Endothelial cell of umbilical vein (primary cell): ENCODE measurements at regions not wholly inside any gene's neighbourhood (a gene's known extent, or its start where the extent isn't known, plus 50 kb on each side); places are given as distances from the start of the nearest gene placed in this dataset.
A peak's percentile ranks its signal among the peaks of the same experiment; 100 is the strongest.

ENCODE experiments used
- BruUV-seq: library from RNA; stranded (reverse); fragments of 400-500 nt; replicated peaks from 2 replicates; lab custom pipeline; 2021; lab: Mats Ljungman, UMichigan
- CTCF ChIA-PET: fragments of 300-600, 350-600 bp; sonication (Branson Sonifier 250); formaldehyde crosslinking; loops from one replicate; lab custom pipeline; 2021; ENCODE audit warnings: antibody characterized with exemption, inconsistent platforms; lab: Charles Lee
- POLR2A ChIA-PET: fragments of 300-600, 350-600 bp; sonication (Branson Sonifier 250); formaldehyde crosslinking; loops from one replicate; lab custom pipeline; 2021; ENCODE audit warnings: antibody characterized with exemption, inconsistent platforms; lab: Charles Lee
- DNase-seq: peaks from one replicate; pipeline ENCODE4 v3.0.0-alpha.2; 2011; ENCODE audit warnings: low read depth, low spot score
- FAIRE-seq: peaks from 2 replicates; lab custom pipeline; 2011; peaks lifted over from hg19 to GRCh38; lab: Jason Lieb, UNC
- H2AFZ ChIP-seq: 2 replicates; pipeline ENCODE4 v1.6.0; 2012; ENCODE audit warnings: low read depth, low read length, control low read depth, inconsistent platforms
- H3K27ac ChIP-seq: 2 replicates; pipeline ENCODE4 v1.5.1; 2011; ENCODE audit warnings: low read depth, mild to moderate bottlenecking, control low read depth, low read length, moderate library complexity; ENCODE audit not compliant: insufficient read depth
- H3K27me3 ChIP-seq, 2 experiments: 2 replicates each; pipeline versions ENCODE4 v1.6.0 to v1.6.1; 2011; ENCODE audit warnings: low read length in 2 of 2, mixed read lengths in 1 of 2; ENCODE audit not compliant: control insufficient read depth in 2 of 2, insufficient read depth in 2 of 2
- H3K36me3 ChIP-seq, 2 experiments: 2 replicates in 1 of 2; 3 replicates in 1 of 2; pipeline ENCODE4 v1.5.1; 2011; ENCODE audit warnings: low read length in 2 of 2, mild to moderate bottlenecking in 1 of 2, moderate library complexity in 1 of 2; ENCODE audit not compliant: control insufficient read depth in 2 of 2, insufficient read depth in 2 of 2; ENCODE audit errors: extremely low read depth in 1 of 2
- H3K4me1 ChIP-seq: 3 replicates; pipeline ENCODE4 v1.5.1; 2011; ENCODE audit warnings: mild to moderate bottlenecking, low read length; ENCODE audit not compliant: control insufficient read depth, insufficient read depth; ENCODE audit errors: extremely low read depth
- H3K4me2 ChIP-seq: 2 replicates; pipeline ENCODE4 v1.6.1; 2011; ENCODE audit warnings: low read length, control low read depth, mixed read lengths; ENCODE audit not compliant: insufficient read depth
- H3K4me3 ChIP-seq, 3 experiments: fragments of 200-600 bp in 1 of 3; sonication (generic), shearing (Covaris generic) in 1 of 3; replicated peaks in 1 of 3; 2 replicates each; pipeline ENCODE4 v1.5.1; 2011 to 2016; ENCODE audit warnings: control low read depth in 3 of 3, low read length in 3 of 3, mild to moderate bottlenecking in 2 of 3, inconsistent platforms in 1 of 3, low read depth in 1 of 3, moderate library complexity in 1 of 3; ENCODE audit not compliant: insufficient read depth in 1 of 3
- H3K79me2 ChIP-seq: 2 replicates; pipeline ENCODE4 v1.6.0; 2012; ENCODE audit warnings: low read length, inconsistent platforms; ENCODE audit not compliant: control insufficient read depth, insufficient read depth
- H3K9ac ChIP-seq: replicated peaks from 2 replicates; pipeline ENCODE3; 2011; ENCODE audit warnings: low read length, control low read depth; ENCODE audit not compliant: insufficient read depth; ENCODE audit errors: extremely low read depth
- H3K9me1 ChIP-seq: replicated peaks from 3 replicates; pipeline ENCODE4 v1.6.0; 2011; ENCODE audit warnings: mild to moderate bottlenecking, low read length; ENCODE audit not compliant: control insufficient read depth, insufficient read depth; ENCODE audit errors: extremely low read depth
- H3K9me3 ChIP-seq: replicated peaks from 2 replicates; pipeline ENCODE4 v1.5.1; 2012; ENCODE audit warnings: low read length, inconsistent platforms; ENCODE audit not compliant: control insufficient read depth, insufficient read depth
- H4K20me1 ChIP-seq: replicated peaks from 2 replicates; pipeline ENCODE3; 2011; ENCODE audit warnings: mild to moderate bottlenecking, low read length; ENCODE audit not compliant: control insufficient read depth, insufficient read depth; ENCODE audit errors: extremely low read depth
- CTCF ChIP-seq, 2 donors: IDR thresholded peaks; 1 replicate in 1 of 2; 2 replicates in 1 of 2; pipeline ENCODE4 v1.5.1; 2011; ENCODE audit warnings: low read length in 2 of 2, mild to moderate bottlenecking in 2 of 2, moderate library complexity in 2 of 2, control low read depth in 1 of 2, inconsistent platforms in 1 of 2, low read depth in 1 of 2; ENCODE audit not compliant: insufficient read depth in 1 of 2; ENCODE audit errors: extremely low read depth in 1 of 2
- EZH2 ChIP-seq: IDR thresholded peaks from 2 replicates; pipeline ENCODE4 v1.6.1; 2012; ENCODE audit warnings: borderline replicate concordance, low read depth, mild to moderate bottlenecking, moderate library complexity, low read length, inconsistent platforms; ENCODE audit not compliant: severe bottlenecking
- FOS ChIP-seq: IDR thresholded peaks from 2 replicates; pipeline ENCODE4 v1.6.1; 2011; ENCODE audit warnings: mild to moderate bottlenecking, low read length, moderate library complexity, borderline replicate concordance; ENCODE audit not compliant: insufficient read depth
- GATA2 ChIP-seq: IDR thresholded peaks from 2 replicates; pipeline ENCODE4 v1.7.0; 2011; ENCODE audit warnings: low read depth, mild to moderate bottlenecking, moderate library complexity, mixed read lengths, low read length; ENCODE audit not compliant: insufficient read length, insufficient read depth
- JUN ChIP-seq: IDR thresholded peaks from 2 replicates; pipeline ENCODE4 v1.6.1; 2011; ENCODE audit warnings: borderline replicate concordance, low read depth; ENCODE audit not compliant: insufficient read length, insufficient read depth
- MAX ChIP-seq: IDR thresholded peaks from 2 replicates; pipeline ENCODE4 v1.6.1; 2011; ENCODE audit not compliant: insufficient read depth, insufficient read length
- MYC ChIP-seq: IDR thresholded peaks from one replicate; pipeline ENCODE4 v1.6.1; 2011; ENCODE audit warnings: mild to moderate bottlenecking, low read depth, low read length
- POLR2A ChIP-seq: IDR thresholded peaks from 2 replicates; pipeline ENCODE4 v1.6.1; 2012; ENCODE audit warnings: low read depth, mild to moderate bottlenecking, control low read depth, low read length
- POLR2AphosphoS5 ChIP-seq: IDR thresholded peaks from 2 replicates; pipeline ENCODE4 v1.6.1; 2012; ENCODE audit warnings: low read depth, mild to moderate bottlenecking, control low read depth, low read length, moderate library complexity; ENCODE audit not compliant: insufficient read depth
- dilution Hi-C: fragments of 300-500 bp; cut with MboI; formaldehyde crosslinking; loops from one replicate; pipeline ENCODE4 v1.15.0; 2019; ENCODE audit warnings: low sequenced_read_pairs; ENCODE audit not compliant: extremely low pct_ligation_motif_present
- intact Hi-C: fragments of 100-400 bp; cut with micrococcal nuclease; formaldehyde crosslinking; loops from one replicate; pipeline ENCODE4 v1.10.0; 2022

GRCh38 chr12:96103067-96103644 is 67.8 kb upstream of the LTA4H start:
- no peak for TF ChIP-seq JUN
- TF ChIP-seq POLR2AphosphoS5: peak; percentile 28
- no peak for TF ChIP-seq POLR2A
- no peak for TF ChIP-seq EZH2
- H3K4me3 ChIP-seq: no peak overlapping the region
- CTCF ChIA-PET: interaction anchor here (0.8 to 1.2 kb wide), 3 partner anchors 15 to 29 kb away, joined by 3 to 4 read pairs (median 3); no protein-coding TSS in a partner anchor
- H3K27ac ChIP-seq: peak overlapping the region; percentile 29
- H3K9ac ChIP-seq: peak overlapping the region; percentile 21
- POLR2A ChIA-PET: interaction anchor here (0.7 kb wide), 2 partner anchors 23 to 33 kb away, joined by 3 to 5 read pairs; no protein-coding TSS in a partner anchor
- no peaks in the 10 kb centered on the region for H3K79me2 ChIP-seq
- peak overlapping the region; percentile 70 for H2AFZ ChIP-seq
- no peaks in the 10 kb centered on the region for H3K36me3 ChIP-seq
- DNase-seq (peak; percentile 90), FAIRE-seq (peak; percentile 70)
- peak overlapping the region; percentile 4 for H3K4me2 ChIP-seq
- H3K4me1 ChIP-seq: peaks cover 29% of the 10 kb centered on the region
- no peaks in the 10 kb centered on the region for H3K9me3 ChIP-seq
- dilution Hi-C loops (no loop called here), intact Hi-C loops (loop anchor here (2.0 kb wide), 1 partner anchor 62 kb away; no protein-coding TSS in a partner anchor)
- no peaks in the 10 kb centered on the region for H3K27me3 ChIP-seq
- BruUV-seq: no TSS peak
- no peaks in the 10 kb centered on the region for H3K9me1 ChIP-seq
- H4K20me1 ChIP-seq: no peaks in the 10 kb centered on the region

GRCh38 chr12:96104566-96104965 is 69.2 kb upstream of the LTA4H start:
- Histone ChIP-seq H3K27ac (no peak overlapping the region), H3K4me2 (no peak overlapping the region), H3K9me1 (no peaks in the 10 kb centered on the region), H3K27me3 (no peaks in the 10 kb centered on the region), H3K79me2 (no peaks in the 10 kb centered on the region), H3K9me3 (no peaks in the 10 kb centered on the region), H2AFZ (no peak overlapping the region), H3K4me1 (peaks cover 31% of the 10 kb centered on the region), H3K36me3 (no peaks in the 10 kb centered on the region), H3K9ac (no peak overlapping the region), H3K4me3 (no peak overlapping the region), H4K20me1 (no peaks in the 10 kb centered on the region)
- intact Hi-C loops (no loop called here), dilution Hi-C loops (no loop called here)
- POLR2A ChIA-PET: interaction anchor here (0.6 kb wide), 2 partner anchors 46 to 74 kb away, joined by 3 to 7 read pairs; no protein-coding TSS in a partner anchor
- no peak for FAIRE-seq
- DNase-seq: no peak
- BruUV-seq: no TSS peak
- TF ChIP-seq MYC (no peak), POLR2AphosphoS5 (no peak), MAX (no peak), CTCF (IDR thresholded peaks at IDR 0.05; ENCODE audit: extremely low read depth in 1 of 2, insufficient read depth in 1 of 2, low read depth in 1 of 2, low read length in 2 of 2) (no peak), GATA2 (no peak), POLR2A (no peak), FOS (no peak), JUN (no peak), EZH2 (no peak)
- CTCF ChIA-PET: interaction anchor here (1.8 kb wide), 1 partner anchor 93 kb away, joined by 8 read pairs; no protein-coding TSS in a partner anchor
